ENCODE measurements at regions not wholly inside any gene's neighbourhood (a gene's known extent, or its start where the extent isn't known, plus 50 kb on each side); places are given as distances from the start of the nearest gene placed in this dataset.

DNA sequence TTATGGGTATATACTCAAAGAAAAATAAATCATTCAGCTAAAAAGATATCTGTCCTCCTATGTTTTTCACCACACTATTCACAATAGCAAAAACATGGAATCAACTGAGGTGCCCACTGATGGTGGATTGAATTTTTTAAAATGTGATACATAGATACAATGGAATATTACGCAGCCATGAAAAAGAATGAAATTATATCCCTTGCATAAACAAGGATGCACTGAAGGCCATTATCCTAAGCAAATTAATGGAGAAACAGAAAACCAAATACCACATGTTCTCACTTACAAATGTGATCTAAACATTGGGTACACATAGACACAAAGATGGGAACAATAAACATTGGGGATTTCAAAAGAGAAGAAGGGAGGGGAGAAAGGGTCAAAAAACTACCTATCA, 964.2 kb upstream of the IGFBP7 start:
- TF ChIP-seq, protein P1, sequence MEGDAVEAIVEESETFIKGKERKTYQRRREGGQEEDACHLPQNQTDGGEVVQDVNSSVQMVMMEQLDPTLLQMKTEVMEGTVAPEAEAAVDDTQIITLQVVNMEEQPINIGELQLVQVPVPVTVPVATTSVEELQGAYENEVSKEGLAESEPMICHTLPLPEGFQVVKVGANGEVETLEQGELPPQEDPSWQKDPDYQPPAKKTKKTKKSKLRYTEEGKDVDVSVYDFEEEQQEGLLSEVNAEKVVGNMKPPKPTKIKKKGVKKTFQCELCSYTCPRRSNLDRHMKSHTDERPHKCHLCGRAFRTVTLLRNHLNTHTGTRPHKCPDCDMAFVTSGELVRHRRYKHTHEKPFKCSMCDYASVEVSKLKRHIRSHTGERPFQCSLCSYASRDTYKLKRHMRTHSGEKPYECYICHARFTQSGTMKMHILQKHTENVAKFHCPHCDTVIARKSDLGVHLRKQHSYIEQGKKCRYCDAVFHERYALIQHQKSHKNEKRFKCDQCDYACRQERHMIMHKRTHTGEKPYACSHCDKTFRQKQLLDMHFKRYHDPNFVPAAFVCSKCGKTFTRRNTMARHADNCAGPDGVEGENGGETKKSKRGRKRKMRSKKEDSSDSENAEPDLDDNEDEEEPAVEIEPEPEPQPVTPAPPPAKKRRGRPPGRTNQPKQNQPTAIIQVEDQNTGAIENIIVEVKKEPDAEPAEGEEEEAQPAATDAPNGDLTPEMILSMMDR (IDR thresholded peaks at IDR 0.05), result no peak
- no peak for TF ChIP-seq POLR2A (IDR thresholded peaks at IDR 0.05)
- no peak for TF ChIP-seq EP300 (IDR thresholded peaks at IDR 0.05)
